Neural progenitor cell (in vitro differentiated cells): ENCODE measurements at regions not wholly inside any gene's neighbourhood (a gene's known extent, or its start where the extent isn't known, plus 50 kb on each side); places are given as distances from the start of the nearest gene placed in this dataset.

Experiments
- DNase-seq: peaks from one replicate; pipeline ENCODE4 v3.0.0-alpha.2; 2016; ENCODE audit warnings: low spot score
- H2AFZ ChIP-seq: fragments of 200-600 bp; sonication (generic); replicated peaks from 2 replicates; pipeline ENCODE4 v1.6.1; 2016; ENCODE audit warnings: antibody characterized with exemption
- H3F3A ChIP-seq: fragments of 200-600 bp; sonication (generic); 2 replicates; pipeline ENCODE4 v1.6.1; 2016; ENCODE audit warnings: antibody characterized with exemption, low read depth
- H3K27ac ChIP-seq: fragments of 200-600 bp; sonication (generic); 2 replicates; pipeline ENCODE4 v1.5.1; 2016; ENCODE audit warnings: mild to moderate bottlenecking
- H3K27me3 ChIP-seq: fragments of 200-600 bp; sonication (generic); 2 replicates; pipeline ENCODE4 v1.6.1; 2016; ENCODE audit warnings: mild to moderate bottlenecking, moderate library complexity
- H3K36me3 ChIP-seq: fragments of 200-600 bp; sonication (generic); 2 replicates; pipeline ENCODE4 v1.5.1; 2016
- H3K4me1 ChIP-seq: fragments of 200-600 bp; sonication (generic); 2 replicates; pipeline ENCODE4 v1.6.1; 2016; ENCODE audit warnings: mixed run types
- H3K4me2 ChIP-seq: fragments of 200-600 bp; sonication (generic); 2 replicates; pipeline ENCODE4 v1.6.1; 2016
- H3K4me3 ChIP-seq: fragments of 200-600 bp; sonication (generic); 2 replicates; pipeline ENCODE4 v1.5.1; 2016
- H3K79me2 ChIP-seq: fragments of 200-600 bp; sonication (generic); 2 replicates; pipeline ENCODE4 v1.6.1; 2016; ENCODE audit warnings: low read depth
- H3K9ac ChIP-seq: fragments of 200-600 bp; sonication (generic); 2 replicates; pipeline ENCODE4 v1.6.1; 2016
- H3K9me3 ChIP-seq: fragments of 200-600 bp; sonication (generic); 2 replicates; pipeline ENCODE4 v1.5.1; 2016; ENCODE audit warnings: low read depth
- H4K20me1 ChIP-seq: fragments of 200-600 bp; sonication (generic); 2 replicates; pipeline ENCODE4 v1.6.1; 2016; ENCODE audit warnings: low read depth
- H3K27ac Mint-ChIP-seq: 3 replicates; pipeline ENCODE4 v1.8.0; 2021; ENCODE audit warnings: mixed read lengths
- H3K27me3 Mint-ChIP-seq: 2 replicates; pipeline ENCODE4 v1.8.0; 2022; ENCODE audit warnings: low read depth, mild to moderate bottlenecking, inconsistent platforms, moderate library complexity, mixed read lengths; ENCODE audit not compliant: insufficient read depth
- H3K36me3 Mint-ChIP-seq: 3 replicates; pipeline ENCODE4 v1.8.0; 2021; ENCODE audit warnings: mixed read lengths
- H3K4me1 Mint-ChIP-seq: 3 replicates; pipeline ENCODE4 v1.8.0; 2021; ENCODE audit warnings: mixed read lengths
- H3K4me3 Mint-ChIP-seq: 3 replicates; pipeline ENCODE4 v1.8.0; 2021; ENCODE audit warnings: mild to moderate bottlenecking, moderate library complexity, mixed read lengths
- H3K9me3 Mint-ChIP-seq: 3 replicates; pipeline ENCODE4 v1.8.0; 2020; ENCODE audit warnings: mixed read lengths
- EZH2 ChIP-seq: fragments of 200-600 bp; sonication (generic); IDR thresholded peaks from 2 replicates; pipeline ENCODE4 v1.6.1; 2017; ENCODE audit warnings: antibody characterized with exemption, mild to moderate bottlenecking, moderate library complexity
- EZH2phosphoT487 ChIP-seq: fragments of 200-600 bp; sonication (generic); IDR thresholded peaks from 2 replicates; pipeline ENCODE4 v1.6.1; 2017; ENCODE audit warnings: antibody characterized with exemption
- TF ChIP-seq, protein P1 (sequence below): fragments of 200-600 bp; sonication (generic); IDR thresholded peaks from 2 replicates; pipeline ENCODE4 v1.5.1; 2017; ENCODE audit warnings: antibody characterized with exemption, mild to moderate bottlenecking

DNA sequence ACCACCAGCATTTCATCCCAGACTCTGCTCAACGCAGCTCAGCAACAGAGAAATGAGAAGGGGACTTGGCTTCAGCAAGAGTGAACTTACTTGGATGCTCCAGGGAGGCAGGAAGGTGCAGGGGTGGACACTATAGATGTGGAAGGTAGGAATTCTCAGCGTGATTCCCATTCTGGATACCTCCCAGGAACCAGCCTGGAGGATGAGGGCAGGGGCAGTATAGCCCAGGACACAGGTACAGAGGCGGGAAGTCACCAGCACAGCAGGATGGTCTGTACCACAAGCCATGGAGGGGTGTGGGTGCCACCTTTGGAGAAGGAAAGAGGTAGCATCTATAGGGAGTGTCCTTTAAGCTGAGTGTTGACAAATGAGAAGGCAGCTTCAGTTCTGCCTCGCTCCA, 1275.2 kb downstream of the TBC1D22A start:
- H3K4me2 ChIP-seq = no peak overlapping the region
- Mint-ChIP-seq H3K36me3 (no peaks in the 10 kb centered on the region), H3K4me1 (no peaks in the 10 kb centered on the region), H3K4me3 (no peak overlapping the region), H3K27me3 (peaks cover 7% of the 10 kb centered on the region), H3K27ac (no peak overlapping the region), H3K9me3 (peaks cover 5% of the 10 kb centered on the region)
- no peak overlapping the region for H3K9ac ChIP-seq
- H2AFZ ChIP-seq = no peak overlapping the region
- H3K27me3 ChIP-seq = no peaks in the 10 kb centered on the region
- H3K27ac ChIP-seq = no peak overlapping the region
- no peaks in the 10 kb centered on the region for H3F3A ChIP-seq
- H3K4me3 ChIP-seq = no peak overlapping the region
- no peaks in the 10 kb centered on the region for H3K36me3 ChIP-seq
- no peaks in the 10 kb centered on the region for H4K20me1 ChIP-seq
- no peak for TF ChIP-seq EZH2phosphoT487
- no peak for TF ChIP-seq EZH2
- TF ChIP-seq, protein P1, sequence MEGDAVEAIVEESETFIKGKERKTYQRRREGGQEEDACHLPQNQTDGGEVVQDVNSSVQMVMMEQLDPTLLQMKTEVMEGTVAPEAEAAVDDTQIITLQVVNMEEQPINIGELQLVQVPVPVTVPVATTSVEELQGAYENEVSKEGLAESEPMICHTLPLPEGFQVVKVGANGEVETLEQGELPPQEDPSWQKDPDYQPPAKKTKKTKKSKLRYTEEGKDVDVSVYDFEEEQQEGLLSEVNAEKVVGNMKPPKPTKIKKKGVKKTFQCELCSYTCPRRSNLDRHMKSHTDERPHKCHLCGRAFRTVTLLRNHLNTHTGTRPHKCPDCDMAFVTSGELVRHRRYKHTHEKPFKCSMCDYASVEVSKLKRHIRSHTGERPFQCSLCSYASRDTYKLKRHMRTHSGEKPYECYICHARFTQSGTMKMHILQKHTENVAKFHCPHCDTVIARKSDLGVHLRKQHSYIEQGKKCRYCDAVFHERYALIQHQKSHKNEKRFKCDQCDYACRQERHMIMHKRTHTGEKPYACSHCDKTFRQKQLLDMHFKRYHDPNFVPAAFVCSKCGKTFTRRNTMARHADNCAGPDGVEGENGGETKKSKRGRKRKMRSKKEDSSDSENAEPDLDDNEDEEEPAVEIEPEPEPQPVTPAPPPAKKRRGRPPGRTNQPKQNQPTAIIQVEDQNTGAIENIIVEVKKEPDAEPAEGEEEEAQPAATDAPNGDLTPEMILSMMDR = no peak
- H3K4me1 ChIP-seq = no peaks in the 10 kb centered on the region
- peaks cover 5% of the 10 kb centered on the region for H3K9me3 ChIP-seq
- DNase-seq = no peak
- no peaks in the 10 kb centered on the region for H3K79me2 ChIP-seq

DNA sequence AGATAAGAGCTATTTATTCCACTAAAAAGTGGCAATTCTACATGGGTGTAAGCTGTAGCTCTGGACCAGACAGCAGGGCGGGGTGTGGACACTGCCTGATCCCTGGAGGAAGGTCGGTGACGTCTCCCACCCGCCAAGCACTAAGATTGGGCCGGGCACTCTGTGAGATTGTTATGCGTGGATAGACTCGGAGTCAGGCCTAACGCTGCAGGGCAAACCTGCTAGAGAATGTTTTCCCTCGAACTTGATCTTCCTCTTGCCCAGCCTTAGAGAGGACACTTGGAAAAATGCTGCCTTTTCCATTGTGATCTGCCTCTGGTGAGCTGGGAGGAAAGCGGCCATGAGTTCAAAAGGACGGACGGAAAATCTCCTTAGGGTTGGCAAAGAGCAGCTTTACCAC, 1273.4 kb downstream of the TBC1D22A start:
- no peaks in the 10 kb centered on the region for H3K36me3 ChIP-seq
- H3K9me3 Mint-ChIP-seq = no peaks in the 10 kb centered on the region

DNA sequence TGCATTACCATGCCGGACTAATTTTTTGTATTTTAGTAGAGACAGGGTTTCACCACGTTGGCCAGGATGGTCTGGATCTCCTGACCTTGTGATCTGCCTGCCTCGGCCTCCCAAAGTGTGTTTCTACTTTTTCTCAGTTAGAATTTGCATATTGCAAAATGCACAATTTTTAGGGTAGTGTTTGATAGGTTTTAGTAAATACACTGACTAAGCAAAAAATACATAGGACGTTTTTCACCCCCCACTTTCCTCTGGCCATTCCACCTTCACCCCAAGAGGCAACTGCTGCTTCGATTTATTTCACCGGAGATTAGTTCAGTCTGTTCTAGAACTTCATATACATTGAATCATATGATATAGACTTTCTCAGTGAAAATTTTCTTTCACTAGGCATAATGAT, 1269.1 kb downstream of the TBC1D22A start:
- no peak overlapping the region for H2AFZ ChIP-seq
- H3K4me3 Mint-ChIP-seq = no peak overlapping the region
- no peaks in the 10 kb centered on the region for H4K20me1 ChIP-seq
- H3K9me3 ChIP-seq = peaks cover 5% of the 10 kb centered on the region
- no peak overlapping the region for H3K27ac ChIP-seq
- TF ChIP-seq EZH2phosphoT487 (no peak), EZH2 (no peak)
- TF ChIP-seq, protein P1 = no peak
- H3K36me3 ChIP-seq = no peaks in the 10 kb centered on the region
- no peaks in the 10 kb centered on the region for H3K9me3 Mint-ChIP-seq
- H3K9ac ChIP-seq = no peak overlapping the region
- no peaks in the 10 kb centered on the region for H3K27me3 ChIP-seq
- DNase-seq = no peak
- no peaks in the 10 kb centered on the region for H3F3A ChIP-seq
- no peak overlapping the region for H3K27ac Mint-ChIP-seq
- no peak overlapping the region for H3K4me2 ChIP-seq
- H3K27me3 Mint-ChIP-seq = peaks cover 2% of the 10 kb centered on the region
- H3K4me1 ChIP-seq = no peaks in the 10 kb centered on the region
- no peak overlapping the region for H3K4me3 ChIP-seq
- H3K36me3 Mint-ChIP-seq = no peaks in the 10 kb centered on the region
- H3K79me2 ChIP-seq = no peaks in the 10 kb centered on the region
- H3K4me1 Mint-ChIP-seq = no peaks in the 10 kb centered on the region

More for the DNA sequence above, 1273.4 kb downstream of the TBC1D22A start:
- no peaks in the 10 kb centered on the region for H4K20me1 ChIP-seq
- no peaks in the 10 kb centered on the region for H3K27me3 ChIP-seq
- no peak overlapping the region for H2AFZ ChIP-seq
- H3K4me3 ChIP-seq = no peak overlapping the region
- Mint-ChIP-seq H3K36me3 (no peaks in the 10 kb centered on the region), H3K27me3 (peaks cover 4% of the 10 kb centered on the region), H3K4me3 (no peak overlapping the region), H3K27ac (no peak overlapping the region), H3K4me1 (no peaks in the 10 kb centered on the region)
- H3K27ac ChIP-seq = no peak overlapping the region
- no peaks in the 10 kb centered on the region for H3K79me2 ChIP-seq
- no peak overlapping the region for H3K9ac ChIP-seq
- peaks cover 5% of the 10 kb centered on the region for H3K9me3 ChIP-seq
- H3K4me2 ChIP-seq = no peak overlapping the region
- DNase-seq = no peak
- H3K4me1 ChIP-seq = no peaks in the 10 kb centered on the region
- no peaks in the 10 kb centered on the region for H3F3A ChIP-seq
- no peak for TF ChIP-seq EZH2
- TF ChIP-seq, protein P1 = no peak
- no peak for TF ChIP-seq EZH2phosphoT487

DNA sequence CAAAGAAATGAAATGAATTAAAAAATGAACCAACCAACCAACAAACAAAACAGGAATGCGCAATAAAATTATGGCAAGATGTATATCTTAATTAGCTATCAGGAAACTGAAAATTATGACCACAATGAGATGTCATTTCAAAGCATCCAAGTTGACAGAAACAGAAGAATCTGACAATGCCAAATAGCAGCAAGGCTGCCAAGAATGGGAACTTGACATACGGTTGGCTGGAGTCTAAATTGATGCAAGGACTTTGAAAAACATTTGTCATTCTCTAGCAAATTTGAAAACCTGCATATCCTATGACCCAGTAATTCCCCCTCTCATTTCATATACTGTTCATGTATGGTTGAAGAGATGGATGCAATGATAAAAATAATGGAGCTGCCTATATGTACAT, 1262.6 kb downstream of the TBC1D22A start:
- H3K27me3 Mint-ChIP-seq = peaks cover 4% of the 10 kb centered on the region
- Histone ChIP-seq H3F3A (peaks cover 3% of the 10 kb centered on the region), H3K27ac (no peak overlapping the region), H4K20me1 (no peaks in the 10 kb centered on the region), H3K36me3 (no peaks in the 10 kb centered on the region), H3K9ac (no peak overlapping the region), H3K79me2 (no peaks in the 10 kb centered on the region), H3K4me2 (no peak overlapping the region), H3K27me3 (no peaks in the 10 kb centered on the region), H3K9me3 (peaks cover 11% of the 10 kb centered on the region), H2AFZ (no peak overlapping the region), H3K4me3 (no peak overlapping the region), H3K4me1 (no peaks in the 10 kb centered on the region)
- no peaks in the 10 kb centered on the region for H3K36me3 Mint-ChIP-seq
- DNase-seq = no peak
- TF ChIP-seq EZH2 = no peak
- TF ChIP-seq, protein P1 = no peak
- TF ChIP-seq EZH2phosphoT487 = no peak
- H3K27ac Mint-ChIP-seq = no peak overlapping the region
- peaks cover 14% of the 10 kb centered on the region for H3K4me1 Mint-ChIP-seq
- H3K4me3 Mint-ChIP-seq = no peak overlapping the region
- H3K9me3 Mint-ChIP-seq = peaks cover 14% of the 10 kb centered on the region
